GM12873 (cell line): ENCODE measurements at regions not wholly inside any gene's neighbourhood (a gene's known extent, or its start where the extent isn't known, plus 50 kb on each side); places are given as distances from the start of the nearest gene placed in this dataset.

Source experiments
- TF ChIP-seq, protein P1 (sequence below): IDR thresholded peaks from 2 replicates; pipeline ENCODE4 v1.5.1; 2012; ENCODE audit warnings: low read depth, mild to moderate bottlenecking, moderate library complexity, low read length, control low read depth; ENCODE audit not compliant: insufficient read depth; ENCODE audit errors: missing control alignments

DNA sequence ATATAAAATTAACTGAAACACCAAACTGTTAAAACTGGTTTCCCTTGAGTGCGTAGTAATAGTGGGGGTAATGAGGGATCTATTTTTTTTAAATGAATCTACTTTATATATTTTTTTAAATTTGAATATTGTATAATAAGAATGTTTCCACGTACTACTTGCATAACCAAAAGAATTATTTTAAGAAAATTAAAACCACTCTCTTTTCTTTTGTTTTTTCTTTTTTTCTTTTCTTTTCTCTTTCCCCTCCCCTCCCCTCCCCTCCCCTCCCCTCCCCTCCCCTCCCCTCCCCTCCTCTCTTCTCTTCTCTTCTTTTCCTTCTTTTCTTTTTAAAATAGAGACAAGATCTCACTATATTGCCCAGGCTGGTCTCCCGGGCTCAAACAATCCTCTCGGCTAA, 166.9 kb upstream of the MID1 start:
- TF ChIP-seq, protein P1, sequence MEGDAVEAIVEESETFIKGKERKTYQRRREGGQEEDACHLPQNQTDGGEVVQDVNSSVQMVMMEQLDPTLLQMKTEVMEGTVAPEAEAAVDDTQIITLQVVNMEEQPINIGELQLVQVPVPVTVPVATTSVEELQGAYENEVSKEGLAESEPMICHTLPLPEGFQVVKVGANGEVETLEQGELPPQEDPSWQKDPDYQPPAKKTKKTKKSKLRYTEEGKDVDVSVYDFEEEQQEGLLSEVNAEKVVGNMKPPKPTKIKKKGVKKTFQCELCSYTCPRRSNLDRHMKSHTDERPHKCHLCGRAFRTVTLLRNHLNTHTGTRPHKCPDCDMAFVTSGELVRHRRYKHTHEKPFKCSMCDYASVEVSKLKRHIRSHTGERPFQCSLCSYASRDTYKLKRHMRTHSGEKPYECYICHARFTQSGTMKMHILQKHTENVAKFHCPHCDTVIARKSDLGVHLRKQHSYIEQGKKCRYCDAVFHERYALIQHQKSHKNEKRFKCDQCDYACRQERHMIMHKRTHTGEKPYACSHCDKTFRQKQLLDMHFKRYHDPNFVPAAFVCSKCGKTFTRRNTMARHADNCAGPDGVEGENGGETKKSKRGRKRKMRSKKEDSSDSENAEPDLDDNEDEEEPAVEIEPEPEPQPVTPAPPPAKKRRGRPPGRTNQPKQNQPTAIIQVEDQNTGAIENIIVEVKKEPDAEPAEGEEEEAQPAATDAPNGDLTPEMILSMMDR = no peak

DNA sequence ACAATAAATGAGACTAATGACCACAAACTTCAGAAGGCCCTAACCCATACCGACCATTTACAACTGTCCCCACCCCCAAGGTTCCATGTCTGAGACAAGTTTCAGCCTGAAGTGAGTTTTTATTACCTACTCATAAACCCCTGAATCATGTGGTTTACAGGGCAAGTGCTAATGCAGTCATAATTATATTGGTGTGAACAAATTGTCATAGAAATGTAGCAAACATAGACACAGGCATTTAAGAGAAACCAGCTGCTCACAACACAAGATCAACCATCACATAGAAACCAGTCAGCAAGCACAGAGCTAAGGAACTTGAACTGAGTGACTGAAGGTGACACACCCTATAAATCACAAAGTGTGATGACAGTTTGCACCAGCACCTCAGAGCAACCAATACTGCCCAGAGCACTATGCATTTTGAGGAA, 173.8 kb upstream of the MID1 start:
- TF ChIP-seq, protein P1 = no peak

DNA sequence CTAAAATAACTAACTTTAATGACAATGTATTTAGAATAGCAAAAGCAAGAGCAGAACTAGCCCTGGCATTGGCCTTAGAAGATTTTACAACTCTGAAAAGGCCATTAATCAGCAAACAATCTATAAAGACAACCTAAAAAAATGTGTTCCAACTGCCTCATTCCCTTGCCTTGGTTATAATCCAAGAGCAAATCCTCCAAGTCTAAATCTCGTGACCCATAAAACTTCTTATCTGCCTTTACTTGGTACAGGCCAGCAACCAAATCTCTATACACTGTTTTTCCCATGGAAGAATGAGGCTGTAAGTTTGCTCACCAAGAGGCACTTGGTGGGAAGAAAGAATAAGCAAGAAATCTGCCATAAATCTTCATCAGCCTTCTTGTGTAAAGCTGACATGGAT, 175.3 kb upstream of the MID1 start:
- TF ChIP-seq, protein P1 = no peak

DNA sequence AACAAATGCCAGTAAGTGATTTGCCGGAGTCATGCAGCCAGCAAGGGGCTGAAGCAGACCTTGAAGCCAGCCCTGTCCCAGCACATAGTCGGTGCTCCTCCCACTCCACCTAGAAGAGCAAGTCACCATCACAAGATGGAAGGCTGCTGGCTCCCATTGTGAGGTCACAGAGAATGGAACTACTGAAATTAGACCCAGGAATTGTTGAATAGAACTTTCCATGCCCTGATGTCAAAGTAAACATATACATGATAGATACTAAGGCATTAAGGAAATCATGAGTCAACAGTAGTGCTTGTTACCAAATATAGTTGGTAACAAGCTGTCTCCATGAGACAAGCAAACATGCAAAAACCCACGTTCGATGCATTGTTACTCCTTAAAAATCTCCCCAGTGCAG, 177.1 kb upstream of the MID1 start:
- TF ChIP-seq, protein P1 = no peak

DNA sequence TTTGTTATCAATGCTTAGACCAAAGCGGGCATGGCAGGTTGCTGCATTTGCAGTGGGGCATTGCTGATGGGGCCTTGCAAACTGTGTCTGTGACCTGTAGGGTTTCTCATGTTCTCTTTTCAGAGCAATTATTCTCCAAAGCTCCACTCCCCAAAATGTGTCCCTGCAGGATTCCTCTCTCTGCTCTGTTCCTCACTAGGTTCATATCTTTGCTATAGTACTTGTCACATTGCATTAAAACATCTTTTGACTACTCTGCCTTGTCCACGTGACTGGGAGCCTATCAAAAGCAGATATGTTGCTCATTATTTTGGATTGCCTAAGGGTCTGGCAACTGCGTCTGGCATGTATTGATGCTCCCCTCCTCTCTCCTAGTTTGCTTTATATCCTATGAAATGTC, 177.7 kb upstream of the MID1 start:
- TF ChIP-seq, protein P1 = no peak

DNA sequence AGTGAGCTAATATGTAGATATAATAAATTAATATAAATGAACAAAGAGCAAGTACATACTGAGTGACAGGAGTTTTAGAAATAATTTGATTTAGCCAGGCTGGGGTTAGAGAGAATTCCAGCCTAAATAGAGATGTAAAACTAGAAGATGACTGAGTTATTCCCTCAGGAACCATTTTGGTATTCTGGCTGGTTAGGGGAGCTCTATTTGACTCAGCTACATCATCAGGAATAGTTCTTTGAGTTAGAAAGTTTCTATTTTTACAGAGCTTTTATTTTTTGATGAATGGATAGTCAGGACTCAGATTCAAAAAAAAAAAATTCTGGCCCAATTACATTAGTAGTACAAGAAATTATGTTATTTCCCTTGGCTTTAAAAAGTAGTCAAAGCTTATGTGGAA, 180.4 kb upstream of the MID1 start:
- TF ChIP-seq, protein P1 = no peak

DNA sequence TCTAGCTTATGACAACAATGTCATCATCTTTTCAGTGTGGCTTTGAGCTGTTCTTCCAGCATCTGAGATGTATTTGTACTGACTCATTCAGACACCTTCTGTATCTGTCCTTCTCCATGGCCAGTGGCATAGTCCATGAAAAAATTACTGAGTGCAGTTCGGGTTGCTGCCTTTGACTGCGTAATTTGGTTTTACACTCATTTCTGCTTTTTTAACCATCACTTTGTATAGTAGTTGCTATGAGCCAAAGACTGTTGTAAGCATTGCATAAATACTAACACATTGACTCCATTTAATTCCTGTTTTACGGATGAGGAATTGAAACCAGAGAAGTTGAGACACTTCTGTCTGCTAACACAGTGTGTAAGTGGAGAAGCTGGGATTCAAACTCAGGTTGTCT, 190.7 kb upstream of the MID1 start:
- TF ChIP-seq, protein P1 = no peak
